RWPE2 (cell line): ENCODE measurements at regions not wholly inside any gene's neighbourhood (a gene's known extent, or its start where the extent isn't known, plus 50 kb on each side); places are given as distances from the start of the nearest gene placed in this dataset.

Source experiments
- ATAC-seq: fragments of 200-7000 bp; cut with Tn5 transposase; 3 replicates; pipeline ENCODE4 v1.9.1; 2021; ENCODE audit warnings: low read depth
- DNase-seq: peaks from one replicate; pipeline ENCODE4 v3.0.0-alpha.2; 2020; ENCODE audit warnings: low spot score
- H3K27ac ChIP-seq: fragments of 450-650 bp; 2 replicates; pipeline ENCODE4 v1.5.1; 2017; ENCODE audit warnings: mild to moderate bottlenecking; ENCODE audit not compliant: poor library complexity, severe bottlenecking
- H3K27me3 ChIP-seq: fragments of 250-450 bp; sonication (Bioruptor Pico); 2 replicates; pipeline ENCODE4 v1.5.1; 2021; ENCODE audit warnings: mild to moderate bottlenecking, moderate library complexity; ENCODE audit not compliant: insufficient read depth, poor library complexity, severe bottlenecking
- H3K36me3 ChIP-seq: fragments of 250-450 bp; sonication (Bioruptor Pico); 2 replicates; pipeline ENCODE4 v1.5.1; 2020; ENCODE audit warnings: low read depth, mild to moderate bottlenecking, moderate library complexity
- H3K4me1 ChIP-seq: fragments of 250-450 bp; sonication (Bioruptor Pico); 2 replicates; pipeline ENCODE4 v1.5.1; 2021; ENCODE audit warnings: mild to moderate bottlenecking, moderate library complexity; ENCODE audit not compliant: insufficient read depth, poor library complexity, severe bottlenecking
- H3K4me3 ChIP-seq: fragments of 250-450 bp; sonication (Bioruptor Pico); 2 replicates; pipeline ENCODE4 v1.5.1; 2021; ENCODE audit warnings: mild to moderate bottlenecking, moderate library complexity; ENCODE audit not compliant: severe bottlenecking
- H3K9me3 ChIP-seq: fragments of 250-450 bp; sonication (Bioruptor Pico); 2 replicates; pipeline ENCODE4 v1.5.1; 2021; ENCODE audit warnings: mild to moderate bottlenecking, moderate library complexity; ENCODE audit not compliant: severe bottlenecking
- CTCF ChIP-seq: fragments of 450-650 bp; IDR thresholded peaks from one replicate; pipeline ENCODE4 v1.5.1; 2017; ENCODE audit warnings: mild to moderate bottlenecking, moderate library complexity; ENCODE audit not compliant: poor library complexity, severe bottlenecking

- no peaks in the 10 kb centered on the region for H3K36me3 ChIP-seq
- no peaks in the 10 kb centered on the region for H3K27me3 ChIP-seq
- ATAC-seq (no peak), DNase-seq (no peak)
- H3K27ac ChIP-seq, result no peak overlapping the region
- no peak overlapping the region for H3K4me3 ChIP-seq
- H3K9me3 ChIP-seq, result no peaks in the 10 kb centered on the region
- peaks cover 15% of the 10 kb centered on the region for H3K4me1 ChIP-seq
- no peak for TF ChIP-seq CTCF
Measured at GRCh38 chr2:149928011-149928410, 340.4 kb upstream of the MMADHC start.

GRCh38 chr2:149926149-149926548, 338.6 kb upstream of the MMADHC start:
- Histone ChIP-seq H3K27me3 (no peaks in the 10 kb centered on the region), H3K36me3 (no peaks in the 10 kb centered on the region), H3K4me1 (peaks cover 15% of the 10 kb centered on the region), H3K9me3 (no peaks in the 10 kb centered on the region), H3K4me3 (no peak overlapping the region), H3K27ac (no peak overlapping the region)
- DNase-seq (no peak), ATAC-seq (no peak)
- no peak for TF ChIP-seq CTCF

- ATAC-seq (peak; percentile 77), DNase-seq (no peak)
- H3K9me3 ChIP-seq, result no peaks in the 10 kb centered on the region
- peaks cover 15% of the 10 kb centered on the region for H3K4me1 ChIP-seq
- no peak for TF ChIP-seq CTCF
- no peak overlapping the region for H3K4me3 ChIP-seq
- no peaks in the 10 kb centered on the region for H3K36me3 ChIP-seq
- peak overlapping the region; percentile 60 for H3K27ac ChIP-seq
- H3K27me3 ChIP-seq, result no peaks in the 10 kb centered on the region
Measured at GRCh38 chr2:149924549-149925213, 337.1 kb upstream of the MMADHC start.

GRCh38 chr2:149924028-149924427, 336.5 kb upstream of the MMADHC start:
- Histone ChIP-seq H3K9me3 (no peaks in the 10 kb centered on the region), H3K27ac (peak overlapping the region; percentile 60), H3K36me3 (no peaks in the 10 kb centered on the region), H3K4me1 (peaks cover 15% of the 10 kb centered on the region), H3K4me3 (no peak overlapping the region), H3K27me3 (no peaks in the 10 kb centered on the region)
- no peak for TF ChIP-seq CTCF
- no peak for DNase-seq
- peak; percentile 77 for ATAC-seq

GRCh38 chr2:149921911-149922616, 334.5 kb upstream of the MMADHC start:
- Histone ChIP-seq H3K4me3 (no peak overlapping the region), H3K4me1 (peaks cover 15% of the 10 kb centered on the region), H3K27ac (no peak overlapping the region), H3K9me3 (no peaks in the 10 kb centered on the region), H3K36me3 (no peaks in the 10 kb centered on the region), H3K27me3 (no peaks in the 10 kb centered on the region)
- ATAC-seq (peak; percentile 58; the same call in 2 of the 3 replicates), DNase-seq (no peak)
- TF ChIP-seq CTCF, result no peak
